Right renal pelvis (tissue), 4 donors: ENCODE measurements at regions not wholly inside any gene's neighbourhood (a gene's known extent, or its start where the extent isn't known, plus 50 kb on each side); places are given as distances from the start of the nearest gene placed in this dataset.

ENCODE experiments used
- DNase-seq, 4 donors: peaks; one replicate each; pipeline ENCODE4 v3.0.0-alpha.2; 2013; ENCODE audit warnings: low read depth in 4 of 4, low spot score in 3 of 4, missing footprints in 1 of 4

DNA sequence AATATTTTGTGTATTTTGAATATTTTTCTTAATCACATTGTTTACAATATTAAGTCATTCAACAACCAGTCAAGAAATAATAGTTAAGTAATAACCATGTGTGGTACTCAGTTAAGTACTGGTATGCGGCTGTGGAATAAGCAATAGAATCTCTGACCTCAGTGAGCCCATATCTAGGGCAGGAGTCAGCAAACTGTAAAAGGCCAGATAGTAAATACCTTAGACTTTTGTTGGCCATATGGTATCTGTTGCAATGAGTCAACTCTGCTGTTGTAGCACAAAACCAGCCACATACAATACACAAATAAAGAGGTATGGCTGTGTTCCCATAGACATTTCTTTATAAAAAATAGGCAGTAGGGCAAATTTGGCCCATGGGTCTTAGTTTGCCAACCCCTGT lies 311.6 kb upstream of the SEMA3A start:
- no peak for DNase-seq

- DNase-seq = no peak
Measured at GRCh38 chr7:84502239-84502638, 307.6 kb upstream of the SEMA3A start.

- DNase-seq = no peak
Measured at GRCh38 chr7:84497873-84498272, 303.3 kb upstream of the SEMA3A start.

DNA sequence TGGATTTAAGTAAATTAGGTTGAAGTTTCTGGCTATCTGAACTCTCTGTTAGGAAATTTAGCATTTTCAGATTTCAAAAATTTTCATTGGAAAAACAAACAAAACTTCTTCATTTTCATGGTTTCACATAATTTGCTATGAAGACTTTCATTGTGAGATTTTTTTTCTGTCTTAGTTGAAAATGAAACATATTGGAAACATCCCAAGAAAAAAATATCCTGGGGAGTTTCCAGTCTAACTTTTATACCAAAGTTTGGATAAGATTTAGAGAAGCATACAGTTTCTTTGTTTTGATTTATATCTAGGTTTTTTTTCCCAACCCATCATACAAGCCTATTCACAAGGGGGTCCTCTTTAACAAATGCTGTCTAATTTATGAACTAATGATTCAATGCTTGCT lies 300.5 kb upstream of the SEMA3A start:
- DNase-seq = no peak

DNA sequence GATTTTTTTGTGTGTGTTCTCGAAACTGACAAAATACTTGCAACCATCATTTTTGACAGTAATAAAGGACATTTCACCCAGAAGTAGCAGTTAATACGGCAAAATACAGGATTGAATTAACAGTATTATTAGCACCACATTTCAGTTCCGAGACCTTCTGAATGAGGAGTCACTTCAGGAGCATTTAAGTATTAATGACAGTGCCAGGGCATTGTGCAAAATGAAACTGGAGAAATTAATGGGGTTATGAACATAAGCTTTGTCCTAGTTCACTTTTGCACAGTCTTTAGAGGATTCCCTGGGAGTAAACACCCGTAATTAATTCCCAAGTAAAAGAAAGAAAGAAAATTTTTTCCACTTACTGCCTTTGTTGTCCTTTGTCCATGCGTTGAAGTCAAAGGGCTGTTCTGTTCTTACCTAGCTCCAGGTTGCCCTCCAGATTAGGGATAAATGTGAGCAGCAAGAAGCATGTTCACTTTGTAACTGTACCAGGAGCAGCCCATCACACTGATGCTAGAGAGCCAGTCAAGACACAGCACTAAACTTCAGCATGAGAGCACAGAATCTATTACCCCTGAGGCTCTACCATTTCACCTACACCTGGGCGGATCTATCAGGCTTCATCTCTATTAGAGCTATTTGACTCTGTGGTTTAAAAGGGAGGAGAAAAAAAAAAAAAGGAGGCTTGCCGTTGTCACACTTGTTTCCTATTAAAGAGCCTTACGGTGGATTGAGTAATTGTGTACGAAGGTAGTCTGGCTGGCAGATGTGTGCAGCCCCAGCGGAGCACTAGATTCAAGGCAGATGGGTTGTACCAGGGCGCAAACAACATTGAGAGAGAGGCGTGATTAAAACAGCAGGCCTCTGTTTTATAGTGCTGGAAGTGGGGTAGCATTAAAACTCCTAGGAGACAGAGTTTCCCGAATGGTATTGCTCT lies 297.8 kb upstream of the SEMA3A start:
- DNase-seq = no peak

DNA sequence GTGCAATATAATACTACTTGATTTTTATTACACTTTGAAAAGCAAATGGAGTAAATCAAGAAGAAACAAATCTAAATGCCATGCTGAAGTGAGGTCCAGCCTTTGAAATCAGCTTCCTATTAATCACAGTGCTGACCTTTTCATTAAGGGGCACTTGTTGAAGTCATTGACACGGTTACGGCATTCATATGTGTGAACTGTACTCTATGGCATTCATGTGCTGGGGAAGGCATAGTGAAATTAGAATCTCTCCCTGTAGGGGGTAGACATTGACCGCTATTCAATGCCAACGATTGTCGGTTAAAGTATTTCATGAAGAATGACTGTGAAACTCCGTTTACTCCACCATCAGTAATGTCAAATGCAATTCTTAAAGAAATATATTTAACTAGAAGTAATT lies 296.1 kb upstream of the SEMA3A start:
- DNase-seq = no peak

- DNase-seq = no peak
Measured at GRCh38 chr7:84484502-84485079, 290.0 kb upstream of the SEMA3A start.

DNA sequence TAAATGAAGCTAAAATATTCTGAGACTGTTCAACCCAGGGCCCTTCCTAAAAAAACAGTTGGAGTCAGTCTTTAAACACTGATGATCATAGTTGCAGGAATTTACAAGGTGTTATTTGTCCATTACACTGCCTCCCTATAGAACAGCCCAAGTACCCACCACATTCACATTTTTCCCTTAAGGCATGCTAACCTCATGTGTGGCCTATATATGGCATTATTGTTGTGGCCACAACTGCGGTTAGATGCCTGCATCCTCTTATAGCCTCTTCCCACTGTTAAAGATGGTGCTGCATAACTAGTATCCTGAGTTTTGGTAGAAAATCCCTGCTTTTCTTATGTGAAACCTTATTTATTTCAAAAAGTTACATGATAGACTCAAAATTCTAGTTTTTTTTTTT lies 287.9 kb upstream of the SEMA3A start:
- DNase-seq = no peak

GRCh38 chr7:84479059-84479458 lies 284.5 kb upstream of the SEMA3A start:
- no peak for DNase-seq

DNA sequence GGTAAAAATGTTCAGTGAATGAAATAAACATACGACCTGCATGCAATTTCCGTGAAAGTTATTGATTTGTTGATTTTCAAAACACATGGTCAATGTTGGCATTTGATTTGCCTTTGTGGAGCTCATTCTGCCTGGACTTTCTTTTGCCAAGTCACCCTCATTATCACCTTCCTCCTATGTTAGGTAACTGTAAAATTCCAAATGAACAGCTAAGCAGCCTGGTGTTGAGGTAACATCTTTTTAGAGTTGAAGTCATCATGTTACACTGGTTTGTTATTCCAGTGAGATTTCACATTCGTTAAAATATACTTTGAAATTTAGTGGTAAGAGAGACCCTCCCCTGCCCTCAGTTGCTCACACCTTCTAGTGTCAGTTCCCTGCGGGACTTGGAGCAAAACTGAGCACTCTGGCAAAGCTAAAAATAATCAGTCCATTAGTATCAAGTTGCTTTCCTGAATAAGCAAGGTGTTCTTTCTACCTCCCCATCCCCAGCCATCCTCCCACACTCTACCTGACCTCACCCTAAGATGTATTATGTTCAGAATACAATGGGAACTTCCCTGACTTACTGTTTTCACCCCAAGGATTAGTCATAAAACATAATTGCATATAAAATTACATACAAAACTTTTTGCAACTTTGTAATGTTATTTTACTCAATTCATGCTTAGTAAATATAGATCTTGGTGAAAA lies 283.3 kb upstream of the SEMA3A start:
- DNase-seq = no peak

DNA sequence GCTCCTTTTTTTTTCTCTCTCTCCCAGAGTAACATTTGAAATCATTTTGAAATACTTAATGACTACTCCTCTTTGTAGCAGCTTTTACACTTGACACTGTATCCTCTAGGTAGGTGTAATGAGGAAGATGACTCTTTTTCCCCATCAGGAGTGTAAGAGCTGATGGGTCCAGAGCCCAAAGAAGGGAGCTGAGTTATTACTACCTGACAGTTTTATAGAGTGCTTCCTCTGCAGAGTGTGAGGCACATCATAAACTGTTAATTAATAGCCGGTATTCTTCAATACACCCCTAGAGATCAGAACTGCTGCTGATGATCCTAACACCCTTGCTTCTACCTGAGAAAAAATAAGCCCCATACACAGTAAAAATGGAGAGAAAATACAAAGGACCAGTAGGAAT lies 279.8 kb upstream of the SEMA3A start:
- peak in 1 of 4 donors; percentile 16 for DNase-seq

- no peak for DNase-seq
Measured at GRCh38 chr7:84471576-84471975, 277.0 kb upstream of the SEMA3A start.

DNA sequence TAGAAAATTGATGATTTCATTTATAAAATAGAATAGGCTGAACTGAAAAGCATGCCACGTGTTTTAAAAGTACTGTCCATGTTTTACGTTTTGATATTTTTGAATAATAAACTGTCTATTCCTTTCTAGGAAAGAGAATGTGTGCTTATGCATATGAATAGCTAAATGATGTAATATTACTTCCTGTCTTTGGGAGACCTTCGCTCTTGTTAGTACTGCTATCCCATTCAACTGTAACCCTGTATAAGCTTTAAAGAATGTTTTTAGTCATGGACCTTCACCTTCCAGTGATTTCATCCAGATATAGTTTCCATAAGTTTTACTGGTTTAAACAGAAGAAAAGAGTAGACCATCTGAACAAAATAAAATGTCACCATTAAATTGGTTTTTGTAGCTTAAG lies 274.4 kb upstream of the SEMA3A start:
- no peak for DNase-seq

- DNase-seq = no peak
Measured at GRCh38 chr7:84462259-84462658, 267.7 kb upstream of the SEMA3A start.

DNA sequence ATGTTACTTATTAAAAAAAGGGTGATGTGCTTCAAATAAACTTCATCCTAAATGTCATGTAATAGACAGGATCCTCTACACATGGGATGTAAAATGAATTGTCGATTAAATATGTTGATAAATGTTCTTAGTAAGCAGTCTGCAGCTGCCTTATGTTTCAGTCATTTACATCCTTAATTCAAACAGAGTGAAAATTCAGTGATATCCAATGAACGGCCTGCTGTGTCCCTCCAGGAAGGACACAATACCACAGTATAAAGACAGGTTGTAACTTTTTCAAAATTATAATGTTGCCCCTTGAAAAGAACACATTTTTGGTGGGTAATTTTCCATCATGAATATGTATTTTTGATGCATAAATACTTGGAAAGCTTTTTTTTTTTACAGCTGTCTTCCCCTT lies 266.5 kb upstream of the SEMA3A start:
- no peak for DNase-seq

- DNase-seq = no peak
Measured at GRCh38 chr7:84455788-84456187, 261.2 kb upstream of the SEMA3A start.

DNA sequence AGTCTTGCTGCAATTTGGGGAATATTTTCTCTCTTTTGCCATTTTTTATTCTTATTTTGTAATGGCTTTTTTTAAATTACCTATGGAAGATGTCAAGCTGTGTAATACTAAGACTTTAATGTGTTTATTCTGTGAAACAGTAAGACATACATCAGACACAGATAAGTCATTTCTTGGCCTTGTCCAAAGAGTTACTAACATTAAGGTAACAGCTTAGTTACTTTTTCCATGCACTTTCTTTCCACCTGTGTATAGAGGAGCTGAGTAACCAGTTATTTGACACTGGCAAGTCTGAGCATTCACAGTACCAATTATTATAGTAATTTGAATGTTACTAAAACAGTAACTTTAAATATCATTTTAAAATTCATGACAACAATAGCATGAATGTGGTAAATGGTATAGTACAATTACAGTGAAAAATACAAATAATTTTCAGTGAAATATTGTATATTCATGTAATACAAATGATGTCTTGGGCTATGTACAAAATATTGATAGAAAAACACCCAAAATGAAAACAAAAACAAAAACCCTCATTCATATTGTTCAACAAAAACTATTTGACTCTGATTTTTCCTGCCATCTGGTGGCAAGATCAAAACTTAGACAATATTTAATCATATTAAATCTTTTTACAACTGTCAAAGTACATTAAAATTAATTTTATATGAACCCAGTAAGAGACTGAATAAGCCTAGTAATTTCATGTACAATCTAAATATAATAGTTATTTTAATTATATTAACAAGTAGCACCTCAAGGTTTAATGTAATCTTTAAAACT lies 259.8 kb upstream of the SEMA3A start:
- no peak for DNase-seq

DNA sequence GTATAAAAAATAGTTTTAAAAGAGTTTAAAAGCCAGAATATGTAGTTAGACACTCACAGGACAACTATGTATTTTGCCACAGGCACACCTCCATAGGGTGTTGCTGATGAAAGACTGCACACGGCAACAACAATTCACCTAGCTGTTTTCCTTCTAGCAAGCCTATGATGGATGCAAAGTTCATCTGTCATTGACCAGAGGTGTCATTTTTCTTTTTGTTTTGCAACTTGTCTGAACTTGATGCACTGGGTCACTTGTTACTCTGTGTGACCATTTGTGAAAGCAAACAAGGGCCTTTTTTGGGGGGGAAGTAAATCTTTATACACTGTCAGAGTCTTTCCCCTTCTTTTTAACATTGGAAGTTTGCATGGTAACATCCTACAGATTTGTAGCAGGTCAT lies 258.0 kb upstream of the SEMA3A start:
- no peak for DNase-seq

- no peak for DNase-seq
Measured at GRCh38 chr7:84450772-84451171, 256.2 kb upstream of the SEMA3A start.

DNA sequence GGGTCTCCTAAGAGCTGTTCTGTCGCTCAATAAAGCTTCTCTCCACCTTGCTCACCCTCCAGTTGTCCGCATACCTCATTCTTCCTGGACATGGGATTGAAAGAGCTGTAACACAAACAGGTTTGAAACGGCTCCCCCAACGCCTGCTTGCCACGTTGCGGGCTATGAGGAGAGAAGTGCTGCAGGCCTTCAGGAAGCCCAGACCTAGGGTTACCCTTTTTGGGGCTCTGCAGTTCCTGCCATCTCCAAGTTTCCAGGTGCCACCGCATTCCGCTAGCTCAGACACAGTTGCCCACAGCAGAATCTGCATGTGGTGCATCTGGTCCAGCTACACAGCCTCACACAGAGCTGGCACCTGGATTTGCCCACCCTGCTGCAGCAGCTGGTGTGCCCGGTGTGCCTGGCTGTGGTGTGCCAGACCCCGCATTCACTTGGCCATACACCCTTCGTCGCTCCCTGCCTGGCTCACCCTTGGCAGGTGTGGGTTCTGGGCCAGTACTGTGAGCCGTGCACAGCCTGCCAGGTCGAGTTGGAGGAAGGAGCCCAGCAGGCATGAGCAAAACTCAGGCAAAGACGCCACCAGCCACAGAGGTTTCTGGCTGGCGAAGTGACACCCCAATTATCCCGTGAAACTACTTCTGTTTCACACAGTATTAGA lies 253.2 kb upstream of the SEMA3A start:
- no peak for DNase-seq
